LNCAP (cell line): ENCODE measurements at regions not wholly inside any gene's neighbourhood (a gene's known extent, or its start where the extent isn't known, plus 50 kb on each side); places are given as distances from the start of the nearest gene placed in this dataset.

Source experiments
- TF ChIP-seq, protein P1 (sequence below): fragments of 450-650 bp; IDR thresholded peaks from 2 replicates; pipeline ENCODE4 v1.5.1; 2017; ENCODE audit warnings: mild to moderate bottlenecking

DNA sequence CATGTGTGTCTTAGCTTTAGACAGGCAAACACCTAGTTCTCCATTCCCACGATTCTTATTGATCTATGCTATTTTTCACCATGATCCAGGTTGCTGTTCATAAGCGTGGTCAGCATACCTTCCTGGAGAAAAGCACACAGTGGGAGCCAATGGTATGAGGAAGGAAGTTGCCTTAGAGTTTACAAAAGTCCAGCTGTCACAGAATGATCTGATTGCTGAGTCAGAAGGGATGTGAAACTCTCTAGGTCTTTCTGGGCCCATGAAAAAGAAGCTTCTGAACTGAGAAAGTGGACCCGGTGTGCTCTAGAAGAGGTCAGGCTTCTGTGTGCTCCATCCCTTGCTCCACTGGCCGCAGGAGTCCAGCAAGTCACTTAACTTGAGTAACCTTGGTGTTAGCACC, 71.0 kb upstream of the CCL1 start:
- TF ChIP-seq, protein P1, sequence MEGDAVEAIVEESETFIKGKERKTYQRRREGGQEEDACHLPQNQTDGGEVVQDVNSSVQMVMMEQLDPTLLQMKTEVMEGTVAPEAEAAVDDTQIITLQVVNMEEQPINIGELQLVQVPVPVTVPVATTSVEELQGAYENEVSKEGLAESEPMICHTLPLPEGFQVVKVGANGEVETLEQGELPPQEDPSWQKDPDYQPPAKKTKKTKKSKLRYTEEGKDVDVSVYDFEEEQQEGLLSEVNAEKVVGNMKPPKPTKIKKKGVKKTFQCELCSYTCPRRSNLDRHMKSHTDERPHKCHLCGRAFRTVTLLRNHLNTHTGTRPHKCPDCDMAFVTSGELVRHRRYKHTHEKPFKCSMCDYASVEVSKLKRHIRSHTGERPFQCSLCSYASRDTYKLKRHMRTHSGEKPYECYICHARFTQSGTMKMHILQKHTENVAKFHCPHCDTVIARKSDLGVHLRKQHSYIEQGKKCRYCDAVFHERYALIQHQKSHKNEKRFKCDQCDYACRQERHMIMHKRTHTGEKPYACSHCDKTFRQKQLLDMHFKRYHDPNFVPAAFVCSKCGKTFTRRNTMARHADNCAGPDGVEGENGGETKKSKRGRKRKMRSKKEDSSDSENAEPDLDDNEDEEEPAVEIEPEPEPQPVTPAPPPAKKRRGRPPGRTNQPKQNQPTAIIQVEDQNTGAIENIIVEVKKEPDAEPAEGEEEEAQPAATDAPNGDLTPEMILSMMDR = no peak

- TF ChIP-seq, protein P1 = no peak
Measured at GRCh38 chr17:34424814-34425491, 61.9 kb upstream of the CCL1 start.

DNA sequence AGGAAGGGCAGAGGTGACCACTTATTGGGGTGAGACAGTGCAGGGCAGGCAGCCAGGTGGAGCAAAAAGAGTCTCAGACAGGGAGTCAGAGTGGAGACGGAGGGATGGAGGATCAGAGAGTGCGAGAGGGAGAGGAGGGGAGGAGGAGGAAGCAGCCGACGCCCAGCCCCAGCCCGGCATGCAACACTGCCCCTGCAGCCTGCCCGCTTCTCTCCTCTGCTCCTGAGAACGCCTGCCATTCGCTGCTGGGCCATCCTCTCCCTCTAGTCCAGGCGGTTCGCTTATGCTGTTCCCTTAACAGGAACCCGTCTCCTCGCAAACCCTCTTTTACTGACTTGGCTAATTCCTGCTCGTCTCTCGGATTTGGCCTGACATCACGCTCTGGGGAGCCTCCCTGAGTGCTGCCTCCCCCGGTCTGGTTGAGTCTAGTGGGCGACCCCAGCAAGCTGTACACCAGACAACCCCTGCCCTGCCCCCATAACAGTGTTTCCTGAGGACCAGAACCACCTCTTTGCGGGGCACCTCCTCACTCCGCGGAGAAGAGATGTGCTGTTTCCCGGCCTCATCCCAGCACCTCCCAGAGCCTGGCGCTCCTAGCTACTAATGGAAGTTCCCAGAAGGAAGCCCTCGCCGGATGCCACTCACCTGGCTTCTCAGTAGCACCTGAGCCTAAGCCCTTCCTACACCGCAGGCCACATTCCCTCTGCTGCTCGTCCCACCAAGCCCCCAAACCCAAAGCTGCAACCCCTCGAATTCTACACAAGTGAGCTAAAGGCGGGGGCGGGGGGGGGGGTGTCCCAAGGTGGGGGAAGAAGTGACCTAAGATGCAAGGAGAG, 61.2 kb upstream of the CCL1 start:
- TF ChIP-seq, protein P1 = no peak

DNA sequence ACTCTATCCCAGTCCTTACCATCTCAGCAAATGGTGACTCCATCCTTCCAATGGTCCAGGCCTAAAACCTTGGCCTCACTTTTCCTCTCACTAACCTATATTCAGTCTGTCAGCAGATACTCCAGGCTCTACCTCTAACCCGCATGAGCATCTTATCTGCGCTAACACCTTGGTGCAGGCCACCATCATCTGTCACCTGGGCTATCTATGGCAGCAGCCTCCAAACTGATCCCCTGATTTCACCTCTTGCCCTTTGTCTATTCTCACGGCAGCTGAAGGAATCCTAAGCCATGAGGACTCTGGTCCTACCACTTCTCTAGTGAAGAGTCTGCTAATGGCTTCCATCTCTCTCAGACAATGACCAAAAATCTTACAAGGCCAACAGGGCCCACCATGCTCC, 57.9 kb upstream of the CCL1 start:
- TF ChIP-seq, protein P1 = no peak

- TF ChIP-seq, protein P1 = peak; percentile 91
Measured at GRCh38 chr17:34420254-34420766, 57.3 kb upstream of the CCL1 start.

- TF ChIP-seq, protein P1 = no peak
Measured at GRCh38 chr17:34416116-34416515, 53.1 kb upstream of the CCL1 start.

GRCh38 chr17:34414339-34414738, 51.3 kb upstream of the CCL1 start:
- TF ChIP-seq, protein P1 = no peak
